ENCODE measurements at regions not wholly inside any gene's neighbourhood (a gene's known extent, or its start where the extent isn't known, plus 50 kb on each side); places are given as distances from the start of the nearest gene placed in this dataset.

- TF ChIP-seq GATA3 (IDR thresholded peaks at IDR 0.05; ENCODE audit: low read depth, low read length) (no peak), GATA2 (IDR thresholded peaks at IDR 0.05; ENCODE audit: low read depth, low read length) (no peak)
Measured at GRCh38 chr9:90054810-90055209, 450.0 kb downstream of the GADD45G start.

Measured in SH-SY5Y (cell line).